HEK293 (cell line): ENCODE measurements at regions not wholly inside any gene's neighbourhood (a gene's known extent, or its start where the extent isn't known, plus 50 kb on each side); places are given as distances from the start of the nearest gene placed in this dataset.

Experiments
- CTCF ChIA-PET: fragments of 350-600 bp; formaldehyde crosslinking; extraction: SDS; loops from one replicate; lab custom pipeline; 2021; ENCODE audit warnings: antibody characterized with exemption; lab: Yijun Ruan, JAX
- POLR2A ChIA-PET: fragments of 300-600 bp; formaldehyde crosslinking; extraction: SDS; loops from one replicate; lab custom pipeline; 2020; ENCODE audit warnings: antibody characterized with exemption, inconsistent platforms; lab: Yijun Ruan, JAX
- H3K27ac ChIP-seq: fragments of 200-500 bp; sonication (Bioruptor generic); 2 replicates; pipeline ENCODE4 v1.5.1; 2014; ENCODE audit warnings: low read depth, low read length, control low read depth, inconsistent platforms; ENCODE audit errors: extremely low read depth
- H3K36me3 ChIP-seq, 2 experiments: fragments of 200-500 bp in 1 of 2; sonication (Bioruptor generic) in 1 of 2; 1 replicate in 1 of 2; 2 replicates in 1 of 2; pipeline ENCODE4 v1.5.1; 2014 to 2017; ENCODE audit warnings: inconsistent platforms in 2 of 2, low read length in 2 of 2; ENCODE audit not compliant: control insufficient read depth in 2 of 2, insufficient read depth in 1 of 2
- H3K4me1 ChIP-seq: fragments of 200-500 bp; sonication (Bioruptor generic); 2 replicates; pipeline ENCODE4 v1.5.1; 2014; ENCODE audit warnings: mild to moderate bottlenecking, low read length, inconsistent platforms; ENCODE audit not compliant: control insufficient read depth, insufficient read depth
- H3K4me3 ChIP-seq: 2 replicates; pipeline ENCODE4 v1.5.1; 2011; ENCODE audit warnings: low read depth, mild to moderate bottlenecking, control low read depth, low read length, moderate library complexity
- H3K9me3 ChIP-seq: fragments of 200-500 bp; sonication (Bioruptor generic); 2 replicates; pipeline ENCODE4 v1.5.1; 2014; ENCODE audit warnings: low read depth, low read length, inconsistent platforms; ENCODE audit not compliant: control insufficient read depth, insufficient read depth
- FEZF1 ChIP-seq: fragments of 450-650 bp; formaldehyde crosslinking; IDR thresholded peaks from 2 replicates; pipeline ENCODE4 v1.5.1; 2016; ENCODE audit warnings: missing biosample characterization, missing genetic modification characterization
- GLI2 ChIP-seq: fragments of 450-650 bp; formaldehyde crosslinking; IDR thresholded peaks from 2 replicates; pipeline ENCODE4; 2017; ENCODE audit warnings: missing biosample characterization, missing genetic modification characterization, low read depth, borderline replicate concordance
- GLIS2 ChIP-seq: fragments of 450-650 bp; formaldehyde crosslinking; IDR thresholded peaks from 2 replicates; pipeline ENCODE4 v1.5.1; 2016; ENCODE audit warnings: missing biosample characterization, missing genetic modification characterization
- KLF1 ChIP-seq: fragments of 450-650 bp; formaldehyde crosslinking; IDR thresholded peaks from 2 replicates; pipeline ENCODE4 v1.5.1; 2016; ENCODE audit warnings: missing biosample characterization, missing genetic modification characterization
- KLF9 ChIP-seq: fragments of 450-650 bp; formaldehyde crosslinking; IDR thresholded peaks from 2 replicates; pipeline ENCODE4 v1.5.1; 2016; ENCODE audit warnings: missing biosample characterization, missing genetic modification characterization, low read depth
- PRDM4 ChIP-seq: fragments of 450-650 bp; formaldehyde crosslinking; IDR thresholded peaks from 2 replicates; pipeline ENCODE4 v1.5.1; 2017; ENCODE audit warnings: missing biosample characterization, missing genetic modification characterization
- WT1 ChIP-seq: fragments of 450-650 bp; formaldehyde crosslinking; IDR thresholded peaks from 2 replicates; pipeline ENCODE4 v1.5.1; 2016; ENCODE audit warnings: missing biosample characterization, missing genetic modification characterization
- YY1 ChIP-seq: fragments of 450-650 bp; formaldehyde crosslinking; IDR thresholded peaks from 2 replicates; pipeline ENCODE4 v1.5.1; 2018; ENCODE audit warnings: missing biosample characterization, missing genetic modification characterization
- ZBTB11 ChIP-seq: fragments of 450-650 bp; formaldehyde crosslinking; conservative IDR thresholded peaks from 2 replicates; pipeline ENCODE4 v1.5.1; 2016; ENCODE audit warnings: low read depth, missing biosample characterization, missing genetic modification characterization
- ZEB2 ChIP-seq: fragments of 450-650 bp; formaldehyde crosslinking; IDR thresholded peaks from 2 replicates; pipeline ENCODE4 v1.5.1; 2016; ENCODE audit warnings: missing biosample characterization, missing genetic modification characterization
- ZIC2 ChIP-seq: fragments of 450-650 bp; formaldehyde crosslinking; IDR thresholded peaks from 2 replicates; pipeline ENCODE4 v1.5.1; 2016; ENCODE audit warnings: missing biosample characterization, missing genetic modification characterization
- ZNF398 ChIP-seq: fragments of 450-650 bp; formaldehyde crosslinking; IDR thresholded peaks from 2 replicates; pipeline ENCODE4 v1.5.1; 2017; ENCODE audit warnings: missing biosample characterization, missing genetic modification characterization
- ZNF664 ChIP-seq: fragments of 450-650 bp; formaldehyde crosslinking; IDR thresholded peaks from 2 replicates; pipeline ENCODE4 v1.5.1; 2016; ENCODE audit warnings: missing biosample characterization, missing genetic modification characterization
- ZNF792 ChIP-seq: fragments of 450-650 bp; formaldehyde crosslinking; IDR thresholded peaks from 2 replicates; pipeline ENCODE4 v1.5.1; 2016; ENCODE audit warnings: missing biosample characterization, missing genetic modification characterization
- ZNF843 ChIP-seq: fragments of 450-650 bp; formaldehyde crosslinking; IDR thresholded peaks from 2 replicates; pipeline ENCODE4 v1.5.1; 2016; ENCODE audit warnings: missing biosample characterization, missing genetic modification characterization

- no peak for TF ChIP-seq ZBTB11
- TF ChIP-seq ZNF792 (tag by site-specific recombination): no peak
- no peak for TF ChIP-seq ZIC2
- peak; percentile 47; the same call in 1 of the 2 replicates for TF ChIP-seq WT1 (tag by site-specific recombination)
- peak; percentile 52; the same call in 1 of the 2 replicates for TF ChIP-seq ZEB2 (tag by site-specific recombination)
- no peak for TF ChIP-seq PRDM4 (tag by site-specific recombination)
- TF ChIP-seq GLIS2 (tag by site-specific recombination): peak; percentile 21; the same call in 1 of the 2 replicates
Observed at GRCh38 chr5:175347027-175347426, 97.0 kb downstream of the DRD1 start (continued).

- Histone ChIP-seq H3K9me3 (no peaks in the 10 kb centered on the region), H3K27ac (no peak overlapping the region), H3K4me1 (peaks cover 4% of the 10 kb centered on the region)
Observed at GRCh38 chr5:175344331-175345195, 99.4 kb downstream of the DRD1 start.

More at GRCh38 chr5:175344331-175345195, 99.4 kb downstream of the DRD1 start:
- H3K4me3 ChIP-seq: no peak overlapping the region
- H3K36me3 ChIP-seq: no peaks in the 10 kb centered on the region
- POLR2A ChIA-PET: interaction anchor here (0.6 to 1.1 kb wide), 4 partner anchors 8 to 228 kb away, joined by 3 read pairs; no protein-coding TSS in a partner anchor
- TF ChIP-seq ZBTB11: no peak
- 0 out of 2 replicates have a peak, but pooled peaks have one; percentile 15 for TF ChIP-seq ZNF398 (tag by site-specific recombination)
- TF ChIP-seq KLF9 (tag by site-specific recombination): no peak
- no peak for TF ChIP-seq FEZF1
- 0 out of 2 replicates have a peak, but pooled peaks have one; percentile 15 for TF ChIP-seq ZNF664 (tag by site-specific recombination)
- no peak for TF ChIP-seq KLF1 (tag by site-specific recombination)
- TF ChIP-seq ZNF843 (tag by site-specific recombination): no peak
- no peak for TF ChIP-seq YY1
- TF ChIP-seq GLI2 (tag by site-specific recombination): no peak
- CTCF ChIA-PET: interaction anchor here (0.7 to 1.3 kb wide), 2 partner anchors 8 to 110 kb away, joined by 3 to 6 read pairs; no protein-coding TSS in a partner anchor
